ENCODE measurements at regions not wholly inside any gene's neighbourhood (a gene's known extent, or its start where the extent isn't known, plus 50 kb on each side); places are given as distances from the start of the nearest gene placed in this dataset.

- DNase-seq (ENCODE audit: low spot score) = no peak
Observed at GRCh38 chr9:109681301-109681700, 98.7 kb upstream of the PALM2AKAP2 start.

DNA sequence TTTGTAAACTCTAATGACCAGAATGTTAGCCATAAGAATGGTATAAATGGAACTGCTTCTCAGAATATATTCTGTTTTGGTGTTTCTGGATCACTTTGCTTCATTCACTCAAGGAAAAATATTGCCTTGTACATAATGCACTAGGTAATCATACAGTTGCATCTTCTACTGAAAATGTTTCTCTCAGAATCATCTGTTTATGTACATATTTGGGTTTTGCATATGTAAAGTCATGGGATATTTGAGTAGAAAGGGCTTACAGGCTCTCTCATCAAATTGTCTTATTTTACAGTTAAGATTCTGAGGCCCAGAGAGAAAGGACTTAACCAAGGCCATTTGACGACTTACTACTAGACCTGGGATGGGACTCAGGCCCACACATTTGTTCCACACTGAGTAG is 97.8 kb upstream of the PALM2AKAP2 start:
- DNase-seq (ENCODE audit: low spot score) = no peak

GRCh38 chr9:109683521-109683920 is 96.5 kb upstream of the PALM2AKAP2 start:
- DNase-seq (ENCODE audit: low spot score) = no peak

- DNase-seq (ENCODE audit: low spot score) = no peak
Observed at GRCh38 chr9:109689701-109690100, 90.3 kb upstream of the PALM2AKAP2 start.

- DNase-seq (ENCODE audit: low spot score) = no peak
Observed at GRCh38 chr9:109699019-109699418, 81.0 kb upstream of the PALM2AKAP2 start.

DNA sequence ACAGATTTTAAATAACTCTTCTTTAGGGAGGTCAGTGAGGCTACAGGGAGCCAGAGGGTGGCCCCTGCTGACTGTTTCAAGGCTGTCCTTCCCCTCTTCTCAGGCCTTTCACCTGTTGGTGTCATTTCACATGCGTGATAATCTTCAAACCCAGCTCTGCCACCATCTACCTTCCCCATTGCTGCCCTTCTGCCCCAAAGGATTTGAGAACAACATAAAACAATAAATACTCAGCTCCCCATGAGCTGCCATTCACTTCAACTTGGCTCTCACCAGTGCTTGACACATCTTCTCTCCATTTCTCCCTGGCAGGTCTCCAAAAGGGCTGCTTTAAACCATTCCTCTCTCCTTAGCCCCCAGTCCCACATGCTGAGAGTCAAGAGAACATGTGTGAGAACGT is 75.5 kb upstream of the PALM2AKAP2 start:
- DNase-seq (ENCODE audit: low spot score) = no peak

DNA sequence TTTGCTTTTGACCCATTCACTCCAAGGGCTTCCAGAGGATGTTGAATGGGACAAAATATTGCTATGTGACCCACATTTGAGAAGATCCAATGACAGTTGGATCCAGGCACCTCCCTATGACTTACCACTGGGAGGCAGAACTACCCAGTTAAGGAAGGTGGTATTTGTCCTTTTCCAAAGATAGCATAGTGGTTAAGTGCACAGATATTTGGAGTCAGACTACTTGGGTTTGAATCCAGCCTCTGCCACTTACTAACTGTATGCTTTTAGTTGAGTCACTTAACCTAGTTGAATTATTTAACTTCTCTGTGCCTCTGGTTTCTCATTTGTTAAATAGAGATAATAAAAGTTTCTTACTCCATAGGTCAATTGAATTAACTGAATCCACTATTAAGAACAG is 74.5 kb upstream of the PALM2AKAP2 start:
- DNase-seq (ENCODE audit: low spot score) = no peak

- DNase-seq (ENCODE audit: low spot score) = no peak
Observed at GRCh38 chr9:109707355-109707754, 72.6 kb upstream of the PALM2AKAP2 start.

GRCh38 chr9:109708451-109708945 is 71.5 kb upstream of the PALM2AKAP2 start:
- no peak for DNase-seq (ENCODE audit: low spot score)

GRCh38 chr9:109709866-109710265 is 70.1 kb upstream of the PALM2AKAP2 start:
- no peak for DNase-seq (ENCODE audit: low spot score)

DNA sequence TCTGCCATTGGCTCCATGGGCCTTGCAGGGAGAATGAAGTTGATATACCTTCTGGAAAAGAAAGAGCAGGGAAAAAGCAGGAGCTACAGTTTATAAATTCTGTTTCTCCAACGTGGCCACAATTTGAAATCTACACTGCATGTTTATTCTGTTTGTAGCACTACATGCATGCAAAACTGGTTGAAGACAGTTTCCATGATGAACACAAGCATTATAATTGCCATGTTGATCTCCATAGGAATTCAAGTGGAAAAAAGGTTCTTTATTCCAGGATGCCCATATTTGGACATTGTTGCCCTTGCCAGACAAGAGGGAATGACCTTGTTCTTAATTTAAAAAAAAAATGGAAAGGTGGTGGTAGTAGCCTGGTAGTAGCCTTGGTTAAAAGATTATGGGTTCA is 69.2 kb upstream of the PALM2AKAP2 start:
- DNase-seq (ENCODE audit: low spot score) = no peak

DNA sequence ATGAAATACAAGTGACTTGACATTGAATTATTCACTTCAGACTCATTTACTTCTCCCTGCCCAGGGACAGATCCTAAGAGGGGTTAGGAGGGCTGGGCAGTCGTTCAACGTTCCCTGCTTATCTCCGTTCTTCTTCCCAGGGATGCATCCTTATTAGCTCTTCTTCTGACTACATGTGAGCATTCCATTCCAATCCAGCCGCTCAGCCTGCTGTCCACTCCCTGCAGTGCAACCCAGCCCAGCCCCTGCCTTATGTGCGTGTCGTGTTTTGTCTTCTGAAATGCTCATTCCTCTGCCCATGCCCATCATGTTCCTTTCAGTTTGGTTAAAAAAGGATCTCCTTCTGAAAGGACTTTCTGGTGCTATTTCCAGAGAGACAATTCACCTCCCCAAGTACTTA is 64.7 kb upstream of the PALM2AKAP2 start:
- DNase-seq (ENCODE audit: low spot score) = no peak

DNA sequence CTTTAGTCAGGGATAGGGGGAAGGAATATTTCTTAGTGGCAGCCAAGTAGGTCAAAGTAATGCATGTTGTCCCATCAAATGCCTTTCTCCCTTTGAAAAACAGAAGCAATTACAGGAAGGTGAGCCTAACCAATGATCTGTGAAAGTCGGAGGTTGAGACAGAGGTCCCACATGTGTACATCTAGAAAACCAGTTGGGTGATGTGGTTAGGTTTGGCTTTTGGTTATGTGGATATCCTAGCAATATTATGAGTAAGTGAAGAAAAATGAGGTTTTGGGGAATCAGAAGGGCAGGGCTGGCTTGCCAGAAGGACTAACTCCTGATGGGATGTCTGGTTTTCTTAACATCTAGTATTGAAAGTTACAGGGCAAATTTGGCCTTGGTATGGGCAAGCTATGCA is 63.4 kb upstream of the PALM2AKAP2 start:
- no peak for DNase-seq (ENCODE audit: low spot score)

DNA sequence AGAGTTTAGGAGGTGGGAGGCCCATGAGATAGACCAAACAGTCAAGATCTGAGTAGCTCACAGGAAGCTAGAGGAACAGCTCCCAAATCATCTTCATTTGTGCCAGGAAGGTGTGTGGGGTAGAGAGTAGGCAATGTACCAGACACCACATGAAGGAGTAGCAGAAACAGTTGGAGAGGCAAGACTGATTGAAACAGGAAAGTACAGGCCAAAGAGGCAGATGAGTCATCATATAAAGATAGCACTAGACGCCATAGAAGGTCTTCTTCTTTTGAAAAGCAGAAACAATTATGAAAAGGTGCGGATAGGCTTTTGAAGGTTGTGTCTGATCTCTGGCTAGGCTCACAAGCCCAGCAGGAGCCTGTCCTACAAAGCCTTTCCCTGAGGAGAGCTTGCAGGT is 62.7 kb upstream of the PALM2AKAP2 start:
- no peak for DNase-seq (ENCODE audit: low spot score)

DNA sequence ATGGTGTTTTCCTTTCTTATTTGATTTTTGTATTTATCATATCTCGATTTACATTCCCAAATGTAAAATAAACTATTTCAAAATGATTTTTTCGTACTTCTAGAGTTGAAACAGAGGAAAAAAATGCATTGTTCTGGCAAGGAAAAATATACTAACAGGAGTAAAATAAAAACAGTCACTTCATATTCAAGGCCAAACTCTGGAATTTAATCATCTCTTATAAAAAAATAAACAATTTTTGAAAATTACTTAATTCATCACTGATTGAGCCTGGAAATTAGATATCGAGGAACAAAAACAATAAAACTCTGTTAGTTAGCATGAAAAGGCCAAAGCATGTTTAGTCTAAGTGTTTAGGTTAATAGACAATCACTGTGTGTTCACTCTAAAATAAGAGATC is 61.1 kb upstream of the PALM2AKAP2 start:
- no peak for DNase-seq (ENCODE audit: low spot score)

DNA sequence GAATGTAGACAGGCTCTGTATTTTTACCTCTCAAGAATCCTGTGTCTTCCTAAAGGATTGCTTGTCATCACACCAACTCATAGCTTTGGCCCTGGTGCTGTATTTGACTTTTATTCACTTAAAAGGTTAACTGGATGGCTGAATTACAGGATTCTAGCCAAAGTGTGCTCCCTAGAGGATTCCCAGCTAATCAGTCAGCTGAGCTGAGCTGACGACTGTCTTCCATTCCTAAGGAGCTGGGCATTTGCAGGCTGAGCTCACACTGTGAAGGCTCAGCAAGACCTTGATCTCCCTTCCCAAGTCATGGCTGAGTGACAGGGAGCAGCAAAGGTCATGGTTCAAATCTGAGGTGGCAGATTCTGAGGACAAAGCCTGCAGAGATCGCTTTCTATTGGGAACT is 59.0 kb upstream of the PALM2AKAP2 start:
- DNase-seq (ENCODE audit: low spot score) = no peak

DNA sequence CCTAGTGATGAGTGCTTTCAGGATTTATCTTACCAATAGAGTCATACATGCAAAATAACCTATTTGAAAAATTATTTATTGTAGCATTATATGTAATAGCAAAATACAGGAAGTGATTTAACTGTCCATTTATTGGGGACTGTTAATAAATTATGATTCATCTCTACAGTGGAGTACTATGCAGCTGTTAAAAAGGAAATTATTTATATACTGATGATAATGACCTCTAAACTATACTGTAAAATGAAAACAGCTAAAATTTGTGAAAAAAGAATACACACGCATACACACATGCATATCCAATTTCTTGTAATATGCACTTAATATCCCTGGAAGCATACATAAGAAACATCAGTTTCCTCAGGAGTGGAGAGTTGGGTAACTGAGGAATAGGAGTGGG is 58.0 kb upstream of the PALM2AKAP2 start:
- DNase-seq (ENCODE audit: low spot score) = no peak

DNA sequence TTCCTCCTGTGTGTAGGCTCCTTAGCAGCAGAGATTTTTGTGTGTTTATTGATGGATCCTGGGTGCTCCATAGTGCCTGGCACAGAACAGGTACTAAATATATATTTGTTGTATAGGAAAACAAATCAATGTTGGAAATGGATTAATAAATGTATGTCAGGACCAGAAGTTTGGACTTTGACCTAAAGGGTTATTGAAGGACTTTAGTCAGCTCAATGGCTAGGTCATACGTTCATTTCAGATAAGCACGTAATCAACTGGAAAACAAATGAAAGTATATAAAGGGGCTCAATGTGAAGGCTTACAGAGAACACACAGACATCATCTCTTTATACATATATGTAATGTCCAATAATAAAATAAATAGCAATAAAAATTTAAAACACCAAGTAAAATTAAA is 56.2 kb upstream of the PALM2AKAP2 start:
- no peak for DNase-seq (ENCODE audit: low spot score)

DNA sequence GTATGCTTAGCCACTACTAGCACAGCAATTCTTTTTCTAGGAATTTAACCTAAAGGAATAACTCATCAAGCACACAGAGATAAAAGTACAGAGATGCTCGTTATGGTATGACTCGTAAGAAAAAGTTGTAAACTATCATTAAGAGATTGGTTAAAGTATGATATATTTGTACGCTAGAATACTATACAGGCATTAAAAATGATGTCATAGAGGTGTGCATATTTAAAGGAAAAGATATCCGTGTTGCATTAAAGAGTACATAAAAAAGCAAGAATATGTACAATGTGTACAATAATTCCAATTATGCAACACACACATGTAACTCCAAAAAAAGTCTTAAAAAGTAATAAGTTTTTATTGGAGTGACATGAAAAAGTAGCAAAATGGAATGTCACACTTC is 54.5 kb upstream of the PALM2AKAP2 start:
- DNase-seq (ENCODE audit: low spot score) = no peak

- DNase-seq (ENCODE audit: low spot score) = no peak
Observed at GRCh38 chr9:109726119-109726518, 53.9 kb upstream of the PALM2AKAP2 start.

- no peak for DNase-seq (ENCODE audit: low spot score)
Observed at GRCh38 chr9:109728686-109729300, 51.2 kb upstream of the PALM2AKAP2 start.

- no peak for DNase-seq (ENCODE audit: low spot score)
Observed at GRCh38 chr9:109729513-109729912, 50.5 kb upstream of the PALM2AKAP2 start.

All from HuH-7.5 (cell line).